IMR-90 (cell line): ENCODE measurements at regions not wholly inside any gene's neighbourhood (a gene's known extent, or its start where the extent isn't known, plus 50 kb on each side); places are given as distances from the start of the nearest gene placed in this dataset.

ENCODE experiments used
- ATAC-seq: fragments of 200-7000 bp; cut with Tn5 transposase; 2 replicates; pipeline ENCODE4 v1.9.1; 2020; ENCODE audit warnings: low read depth, mild to moderate bottlenecking, moderate library complexity
- BruUV-seq: library from RNA; stranded (reverse); fragments of 400-500 nt; replicated peaks from 2 replicates; lab custom pipeline; 2021; lab: Mats Ljungman, UMichigan
- CTCF ChIA-PET: fragments of 300-600 bp; formaldehyde crosslinking; extraction: SDS; loops from one replicate; lab custom pipeline; 2021; ENCODE audit warnings: antibody characterized with exemption; lab: Yijun Ruan, JAX
- POLR2A ChIA-PET: fragments of 300-600 bp; sonication (Branson Sonifier 250); formaldehyde crosslinking; loops from one replicate; lab custom pipeline; 2022; ENCODE audit warnings: antibody characterized with exemption; ENCODE audit not compliant: unreplicated experiment; lab: Charles Lee
- DNase-seq: peaks from one replicate; pipeline ENCODE4 v3.0.0; 2013
- H2AFZ ChIP-seq: replicated peaks from 2 replicates; pipeline ENCODE3; 2013; ENCODE audit warnings: low read length, mild to moderate bottlenecking; ENCODE audit not compliant: poor library complexity
- H2AK5ac ChIP-seq: 2 replicates; pipeline ENCODE4 v1.6.1; 2013; ENCODE audit warnings: low read depth, low read length, inconsistent platforms
- H2AK9ac ChIP-seq: replicated peaks from 2 replicates; pipeline ENCODE3; 2013; ENCODE audit warnings: mild to moderate bottlenecking, low read depth, low read length, moderate library complexity; ENCODE audit not compliant: poor library complexity
- H2BK120ac ChIP-seq: 2 replicates; pipeline ENCODE4 v1.6.1; 2013; ENCODE audit warnings: low read depth, low read length, inconsistent platforms
- H2BK15ac ChIP-seq: 3 replicates; pipeline ENCODE4 v1.6.1; 2013; ENCODE audit warnings: low read depth, low read length, inconsistent platforms
- H2BK20ac ChIP-seq: 2 replicates; pipeline ENCODE4 v1.6.1; 2013; ENCODE audit warnings: low read depth, mild to moderate bottlenecking, inconsistent platforms, low read length, moderate library complexity
- H2BK5ac ChIP-seq: 2 replicates; pipeline ENCODE4 v1.6.1; 2013; ENCODE audit warnings: mild to moderate bottlenecking, low read depth, low read length, inconsistent platforms; ENCODE audit not compliant: poor library complexity, severe bottlenecking
- H3K14ac ChIP-seq: replicated peaks from 2 replicates; pipeline ENCODE4 v1.6.1; 2013; ENCODE audit warnings: low read depth, low read length, inconsistent platforms
- H3K18ac ChIP-seq: 2 replicates; pipeline ENCODE4 v1.6.1; 2013; ENCODE audit warnings: low read depth, low read length, control low read depth
- H3K23ac ChIP-seq: 2 replicates; pipeline ENCODE4 v1.6.1; 2013; ENCODE audit warnings: low read depth, low read length, inconsistent platforms
- H3K27ac ChIP-seq: 2 replicates; pipeline ENCODE4 v1.5.1; 2013; ENCODE audit warnings: mild to moderate bottlenecking, control low read depth, low read length; ENCODE audit not compliant: insufficient read depth
- H3K27me3 ChIP-seq: 2 replicates; pipeline ENCODE4 v1.6.1; 2013; ENCODE audit warnings: low read length; ENCODE audit not compliant: control insufficient read depth, insufficient read depth
- H3K36me3 ChIP-seq: 2 replicates; pipeline ENCODE4 v1.6.1; 2013; ENCODE audit warnings: low read length, mixed read lengths; ENCODE audit not compliant: control insufficient read depth, insufficient read depth
- H3K4ac ChIP-seq: 2 replicates; pipeline ENCODE4 v1.6.1; 2013; ENCODE audit warnings: low read depth, low read length, inconsistent platforms
- H3K4me1 ChIP-seq: 2 replicates; pipeline ENCODE4 v1.6.1; 2013; ENCODE audit warnings: low read length, mixed read lengths; ENCODE audit not compliant: control insufficient read depth, insufficient read depth
- H3K4me2 ChIP-seq: 2 replicates; pipeline ENCODE4 v1.6.1; 2013; ENCODE audit warnings: low read depth, mild to moderate bottlenecking, control low read depth, low read length, moderate library complexity
- H3K4me3 ChIP-seq: 2 replicates; pipeline ENCODE4 v1.5.1; 2013; ENCODE audit warnings: low read depth, mild to moderate bottlenecking, control low read depth, low read length, moderate library complexity; ENCODE audit not compliant: insufficient read depth
- H3K56ac ChIP-seq: 2 replicates; pipeline ENCODE4 v1.6.1; 2013; ENCODE audit warnings: low read length, inconsistent platforms; ENCODE audit not compliant: insufficient read depth; ENCODE audit errors: extremely low read depth
- H3K79me1 ChIP-seq, 2 experiments: 2 replicates each; pipeline ENCODE4 v1.6.1; 2013; ENCODE audit warnings: low read length in 2 of 2, inconsistent platforms in 1 of 2, low read depth in 1 of 2
- H3K9ac ChIP-seq: 2 replicates; pipeline ENCODE4 v1.6.1; 2013; ENCODE audit warnings: low read depth, low read length, control low read depth
- H3K9me1 ChIP-seq: 2 replicates; pipeline ENCODE4 v1.6.1; 2013; ENCODE audit warnings: low read length, inconsistent platforms; ENCODE audit not compliant: insufficient read depth
- H3K9me3 ChIP-seq: 2 replicates; pipeline ENCODE4 v1.6.1; 2013; ENCODE audit warnings: low read length; ENCODE audit not compliant: control insufficient read depth, insufficient read depth
- H4K20me1 ChIP-seq: 2 replicates; pipeline ENCODE4 v1.6.1; 2013; ENCODE audit warnings: low read length, inconsistent platforms; ENCODE audit not compliant: insufficient read depth
- H4K5ac ChIP-seq: 2 replicates; pipeline ENCODE4 v1.6.1; 2013; ENCODE audit warnings: mild to moderate bottlenecking, low read depth, low read length, control low read depth
- H4K8ac ChIP-seq, 2 experiments: 2 replicates each; pipeline ENCODE4 v1.6.1; 2013; ENCODE audit warnings: low read depth in 2 of 2, low read length in 2 of 2, control low read depth in 1 of 2, inconsistent platforms in 1 of 2
- H4K91ac ChIP-seq: 2 replicates; pipeline ENCODE4 v1.6.1; 2013; ENCODE audit warnings: low read depth, low read length, inconsistent platforms; ENCODE audit not compliant: insufficient read depth
- MAFK ChIP-seq: IDR thresholded peaks from 2 replicates; pipeline ENCODE4 v1.6.1; 2012; ENCODE audit warnings: low read depth, low read length, improper control_type of control experiment
- POLR2A ChIP-seq: IDR thresholded peaks from 2 replicates; pipeline ENCODE4 v1.6.1; 2012; ENCODE audit warnings: mild to moderate bottlenecking, low read depth, low read length
- RAD21 ChIP-seq: IDR thresholded peaks from 2 replicates; pipeline ENCODE4 v1.6.1; 2012; ENCODE audit warnings: low read length, improper control_type of control experiment
- RFX5 ChIP-seq: IDR thresholded peaks from 2 replicates; pipeline ENCODE4 v1.8.0; 2012; ENCODE audit warnings: low read depth, mild to moderate bottlenecking, low read length, moderate library complexity
- WGBS, 2 experiments: methylation state at CpG; one replicate each; pipeline versions ENCODE4 v1.1.5 to v1.1.7; 2013; ENCODE audit warnings: missing lambda C conversion rate in 2 of 2; ENCODE audit not compliant: insufficient read length in 1 of 2; ENCODE audit errors: extremely low coverage in 2 of 2; 5-methylcytosine and 5-hydroxymethylcytosine counted together
- dilution Hi-C: fragments of 300-500 bp; cut with HindIII; formaldehyde crosslinking; loops from one replicate; pipeline ENCODE4 v1.14.3; 2018; ENCODE audit warnings: low sequenced_read_pairs; ENCODE audit not compliant: unreplicated experiment
- in situ Hi-C: fragments of 300-500 bp; cut with MboI; formaldehyde crosslinking; loops from 3 replicates; pipeline ENCODE4 v1.14.3; 2019; ENCODE audit warnings: low sequenced_read_pairs, inconsistent platforms, mixed read lengths
- intact Hi-C: fragments of 100-400 bp; cut with micrococcal nuclease; formaldehyde crosslinking; loops from 2 replicates; pipeline ENCODE4 v1.10.0; 2022

DNA sequence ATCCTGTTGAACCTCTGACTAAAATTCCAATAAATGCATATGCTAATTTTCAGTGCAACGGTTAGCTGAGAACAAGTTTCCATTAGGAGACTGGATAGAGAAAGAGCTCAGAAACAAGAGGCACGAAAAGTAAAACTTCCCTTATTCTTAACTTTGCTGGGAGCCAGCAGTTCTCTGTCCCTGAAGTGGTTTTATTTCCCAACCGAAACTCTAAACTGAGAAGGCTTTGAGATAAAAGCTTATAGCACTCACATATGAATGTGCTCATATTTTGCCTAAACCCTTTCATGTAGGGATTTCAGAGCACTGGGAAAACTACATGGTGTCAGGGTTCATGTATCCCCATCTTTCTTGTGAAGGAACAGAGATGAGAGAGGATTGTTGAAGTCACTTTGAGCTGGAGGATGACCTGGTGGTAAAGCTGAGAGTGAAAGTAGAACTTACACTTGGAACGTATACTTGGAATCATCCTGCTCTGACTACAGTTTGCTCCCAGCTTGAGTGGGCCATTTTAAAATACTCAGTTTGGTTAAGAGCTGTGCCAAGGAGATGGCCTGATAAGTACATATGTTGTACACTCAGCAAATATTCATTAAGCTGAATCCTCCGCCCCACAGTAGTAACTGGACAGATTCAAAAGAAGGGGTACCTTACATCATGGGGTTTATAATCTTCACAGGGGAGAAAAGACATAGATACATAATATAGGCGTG is 324.2 kb upstream of the CNR1 start:
- intact Hi-C loops: loop anchor here (5.0 to 10.0 kb wide), 2 partner anchors 377 to 1096 kb away; no protein-coding TSS in a partner anchor
- ATAC-seq: no peak
- Histone ChIP-seq H3K27ac (no peak overlapping the region), H3K9me1 (no peaks in the 10 kb centered on the region), H2BK20ac (no peak overlapping the region), H4K8ac (no peak overlapping the region), H3K36me3 (no peaks in the 10 kb centered on the region), H2BK120ac (no peak overlapping the region), H3K56ac (no peak overlapping the region), H4K20me1 (no peaks in the 10 kb centered on the region), H3K27me3 (no peaks in the 10 kb centered on the region), H3K9me3 (no peaks in the 10 kb centered on the region), H3K4me2 (no peak overlapping the region), H3K79me1 (no peaks in the 10 kb centered on the region), H2AFZ (no peak overlapping the region), H2AK5ac (no peak overlapping the region), H3K4me1 (no peaks in the 10 kb centered on the region), H4K5ac (no peak overlapping the region), H3K23ac (no peak overlapping the region), H4K91ac (no peak overlapping the region), H2BK5ac (no peak overlapping the region), H3K14ac (no peak overlapping the region), H3K4me3 (no peak overlapping the region), H3K9ac (no peak overlapping the region), H3K18ac (no peak overlapping the region), H2BK15ac (no peak overlapping the region), H3K4ac (no peak overlapping the region), H2AK9ac (no peak overlapping the region)
- POLR2A ChIA-PET: no interaction called here
- dilution Hi-C loops: no loop called here
- DNase-seq: no peak
- in situ Hi-C loops: no loop called here
- TF ChIP-seq RFX5 (no peak), MAFK (no peak), POLR2A (no peak), RAD21 (no peak)
- WGBS, 2 experiments: no CpG with 5 or more reads among the region's 6 CpGs
- no TSS peak for BruUV-seq
- CTCF ChIA-PET: no interaction called here
